Endodermal cell (in vitro differentiated cells): ENCODE measurements at regions not wholly inside any gene's neighbourhood (a gene's known extent, or its start where the extent isn't known, plus 50 kb on each side); places are given as distances from the start of the nearest gene placed in this dataset.

ENCODE experiments used
- DNase-seq: peaks from one replicate; pipeline ENCODE4 v3.0.0-alpha.2; 2017
- H3K27ac ChIP-seq: 2 replicates; pipeline ENCODE4 v1.5.1; 2013; ENCODE audit warnings: mild to moderate bottlenecking, low read depth, low read length, moderate library complexity
- H3K27me3 ChIP-seq: 2 replicates; pipeline ENCODE4 v1.6.1; 2013; ENCODE audit warnings: mild to moderate bottlenecking, low read length, moderate library complexity; ENCODE audit not compliant: insufficient read depth, control insufficient read depth, poor library complexity, severe bottlenecking
- H3K36me3 ChIP-seq: 2 replicates; pipeline ENCODE4 v1.7.0; 2013; ENCODE audit warnings: mild to moderate bottlenecking, low read length, moderate library complexity; ENCODE audit not compliant: control insufficient read depth, insufficient read depth
- H3K4me1 ChIP-seq: one replicate; pipeline ENCODE4 v1.7.0; 2013; ENCODE audit warnings: low read length; ENCODE audit not compliant: control insufficient read depth, insufficient read depth
- H3K4me3 ChIP-seq: 2 replicates; pipeline ENCODE4 v1.5.1; 2013; ENCODE audit warnings: mild to moderate bottlenecking, low read length, moderate library complexity
- H3K9ac ChIP-seq: 2 replicates; pipeline ENCODE4 v1.6.1; 2013; ENCODE audit warnings: mild to moderate bottlenecking, low read length, moderate library complexity; ENCODE audit not compliant: poor library complexity, severe bottlenecking; ENCODE audit errors: extremely low read depth
- H3K9me3 ChIP-seq: 2 replicates; pipeline ENCODE4 v1.6.1; 2013; ENCODE audit warnings: mild to moderate bottlenecking, low read length, moderate library complexity; ENCODE audit not compliant: control insufficient read depth
- H3K27ac Mint-ChIP-seq: 2 replicates; pipeline ENCODE4 v1.8.0; 2020; ENCODE audit warnings: mixed read lengths
- H3K27me3 Mint-ChIP-seq: 2 replicates; pipeline ENCODE4 v1.8.0; 2021; ENCODE audit warnings: mild to moderate bottlenecking, mixed read lengths; ENCODE audit not compliant: insufficient read depth
- H3K36me3 Mint-ChIP-seq: 2 replicates; pipeline ENCODE4 v1.8.0; 2020; ENCODE audit warnings: low read depth, mixed read lengths
- H3K4me1 Mint-ChIP-seq: 2 replicates; pipeline ENCODE4 v1.8.0; 2020; ENCODE audit warnings: mixed read lengths
- H3K4me3 Mint-ChIP-seq: 2 replicates; pipeline ENCODE4 v1.8.0; 2020; ENCODE audit warnings: mild to moderate bottlenecking, moderate library complexity, mixed read lengths
- H3K9me3 Mint-ChIP-seq: 2 replicates; pipeline ENCODE4 v1.8.0; 2020; ENCODE audit warnings: mild to moderate bottlenecking, mixed read lengths
- WGBS, 2 experiments: methylation state at CpG; one replicate each; pipeline versions ENCODE4 v1.1.5 to v1.1.7; 2013; ENCODE audit warnings: missing lambda C conversion rate in 2 of 2, mixed read lengths in 1 of 2; ENCODE audit not compliant: insufficient coverage in 1 of 2, insufficient read length in 1 of 2; 5-methylcytosine and 5-hydroxymethylcytosine counted together
- TF ChIP-seq, protein P1 (sequence below): fragments of 200-600 bp; sonication (generic); conservative IDR thresholded peaks from 2 replicates; pipeline ENCODE4 v1.5.0; 2021; ENCODE audit warnings: antibody characterized with exemption, mild to moderate bottlenecking

DNA sequence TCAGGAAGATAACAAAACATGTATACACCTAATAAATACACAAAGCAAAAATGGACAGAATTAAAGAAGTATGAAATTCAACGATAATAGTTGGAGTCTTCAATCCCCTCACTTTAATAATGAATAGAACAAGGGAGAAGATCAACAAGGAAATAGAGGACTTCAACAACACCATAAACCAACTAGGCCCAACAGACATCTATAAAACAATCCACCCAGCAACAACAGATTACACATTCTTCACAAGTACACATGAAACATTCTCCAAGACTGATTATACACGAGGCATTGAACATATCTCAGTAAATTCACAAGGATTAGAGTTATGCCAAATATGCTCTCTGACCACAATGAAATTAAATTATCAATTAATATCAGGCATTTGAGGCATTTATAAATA, 185.5 kb upstream of the NBEA start:
- no peaks in the 10 kb centered on the region for H3K36me3 ChIP-seq
- Mint-ChIP-seq H3K36me3 (no peaks in the 10 kb centered on the region), H3K27ac (no peak overlapping the region), H3K4me1 (peaks cover 4% of the 10 kb centered on the region), H3K27me3 (no peaks in the 10 kb centered on the region), H3K4me3 (no peak overlapping the region), H3K9me3 (peaks cover 7% of the 10 kb centered on the region)
- H3K9ac ChIP-seq: no peak overlapping the region
- H3K27ac ChIP-seq: no peak overlapping the region
- H3K27me3 ChIP-seq: no peaks in the 10 kb centered on the region
- peaks cover 12% of the 10 kb centered on the region for H3K9me3 ChIP-seq
- WGBS, 2 experiments: 89% methylated on average over 2 of the region's 2 CpGs; no CpG with 5 or more reads in 1 of the 2 experiments
- H3K4me1 ChIP-seq: peaks cover 7% of the 10 kb centered on the region
- no peak for DNase-seq
- no peak overlapping the region for H3K4me3 ChIP-seq
- TF ChIP-seq, protein P1, sequence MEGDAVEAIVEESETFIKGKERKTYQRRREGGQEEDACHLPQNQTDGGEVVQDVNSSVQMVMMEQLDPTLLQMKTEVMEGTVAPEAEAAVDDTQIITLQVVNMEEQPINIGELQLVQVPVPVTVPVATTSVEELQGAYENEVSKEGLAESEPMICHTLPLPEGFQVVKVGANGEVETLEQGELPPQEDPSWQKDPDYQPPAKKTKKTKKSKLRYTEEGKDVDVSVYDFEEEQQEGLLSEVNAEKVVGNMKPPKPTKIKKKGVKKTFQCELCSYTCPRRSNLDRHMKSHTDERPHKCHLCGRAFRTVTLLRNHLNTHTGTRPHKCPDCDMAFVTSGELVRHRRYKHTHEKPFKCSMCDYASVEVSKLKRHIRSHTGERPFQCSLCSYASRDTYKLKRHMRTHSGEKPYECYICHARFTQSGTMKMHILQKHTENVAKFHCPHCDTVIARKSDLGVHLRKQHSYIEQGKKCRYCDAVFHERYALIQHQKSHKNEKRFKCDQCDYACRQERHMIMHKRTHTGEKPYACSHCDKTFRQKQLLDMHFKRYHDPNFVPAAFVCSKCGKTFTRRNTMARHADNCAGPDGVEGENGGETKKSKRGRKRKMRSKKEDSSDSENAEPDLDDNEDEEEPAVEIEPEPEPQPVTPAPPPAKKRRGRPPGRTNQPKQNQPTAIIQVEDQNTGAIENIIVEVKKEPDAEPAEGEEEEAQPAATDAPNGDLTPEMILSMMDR: no peak

DNA sequence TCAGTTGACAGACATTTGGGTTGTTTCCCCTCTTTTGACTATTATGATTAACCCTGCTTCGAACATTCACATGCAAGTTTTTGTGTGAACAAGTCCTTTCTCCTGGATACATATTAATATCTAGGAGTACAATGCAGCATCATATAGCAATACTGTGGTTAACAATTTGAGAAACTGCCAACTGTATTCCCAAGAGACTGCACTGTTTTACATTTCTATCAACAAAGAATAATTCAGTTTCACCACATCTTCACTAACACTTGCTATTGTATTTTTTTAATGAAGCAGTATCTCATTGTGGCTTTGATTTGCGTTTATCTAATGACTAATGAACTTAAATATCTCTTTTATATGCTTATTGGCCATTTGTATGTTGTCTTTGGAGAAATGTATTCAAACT, 184.6 kb upstream of the NBEA start:
- H3K27ac ChIP-seq: no peak overlapping the region
- H3K36me3 Mint-ChIP-seq: no peaks in the 10 kb centered on the region
- no peak overlapping the region for H3K4me3 Mint-ChIP-seq
- peaks cover 7% of the 10 kb centered on the region for H3K9me3 Mint-ChIP-seq
- no peaks in the 10 kb centered on the region for H3K4me1 ChIP-seq
- TF ChIP-seq, protein P1: no peak
- WGBS, 2 experiments: 88 to 100% methylated on average over 1 of the region's 2 CpGs
- H3K27me3 Mint-ChIP-seq: no peaks in the 10 kb centered on the region
- peaks cover under 1% of the 10 kb centered on the region for H3K4me1 Mint-ChIP-seq
- H3K9ac ChIP-seq: no peak overlapping the region
- H3K9me3 ChIP-seq: peaks cover 12% of the 10 kb centered on the region
- no peaks in the 10 kb centered on the region for H3K36me3 ChIP-seq
- DNase-seq: no peak
- H3K27ac Mint-ChIP-seq: no peak overlapping the region
- H3K4me3 ChIP-seq: no peak overlapping the region
- H3K27me3 ChIP-seq: no peaks in the 10 kb centered on the region

DNA sequence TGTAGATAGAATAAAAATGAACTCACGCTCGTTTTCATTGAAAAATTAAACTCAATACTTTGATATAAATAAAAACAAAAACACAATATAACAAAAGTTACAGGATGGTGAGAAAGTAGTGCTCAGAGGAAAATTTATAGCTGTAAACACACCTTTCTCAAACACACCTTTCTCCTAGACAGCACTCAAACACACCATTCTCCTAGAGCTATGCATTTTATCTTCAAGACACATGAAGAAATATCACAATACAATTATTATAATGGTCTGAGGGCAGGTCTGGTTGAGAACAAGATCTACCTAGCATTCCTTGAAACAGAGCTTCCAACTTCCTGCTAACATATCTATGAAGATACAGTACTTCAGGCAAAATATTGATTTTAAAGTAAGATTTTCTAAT, 183.4 kb upstream of the NBEA start:
- no CpG with 5 or more reads among the region's 2 CpGs for WGBS, 2 experiments

More for the DNA sequence above, 183.4 kb upstream of the NBEA start:
- no peaks in the 10 kb centered on the region for H3K36me3 ChIP-seq
- no peaks in the 10 kb centered on the region for H3K27me3 ChIP-seq
- TF ChIP-seq, protein P1: no peak
- Mint-ChIP-seq H3K36me3 (no peaks in the 10 kb centered on the region), H3K9me3 (peaks cover 4% of the 10 kb centered on the region), H3K27ac (no peak overlapping the region), H3K27me3 (no peaks in the 10 kb centered on the region), H3K4me3 (no peak overlapping the region), H3K4me1 (no peaks in the 10 kb centered on the region)
- H3K27ac ChIP-seq: no peak overlapping the region
- no peak overlapping the region for H3K9ac ChIP-seq
- no peak for DNase-seq
- peaks cover 5% of the 10 kb centered on the region for H3K9me3 ChIP-seq
- H3K4me3 ChIP-seq: no peak overlapping the region
- no peaks in the 10 kb centered on the region for H3K4me1 ChIP-seq
